ENCODE measurements at regions not wholly inside any gene's neighbourhood (a gene's known extent, or its start where the extent isn't known, plus 50 kb on each side); places are given as distances from the start of the nearest gene placed in this dataset.
"Not testable (repeated sequence)": the region's sequence is repeated elsewhere in the genome, so short reads cannot be mapped to it uniquely, and the experiment has no call there.

GRCh38 chr4:138438608-138439007 is 196.5 kb upstream of the SLC7A11 start:
- DNase-seq (ENCODE audit: low spot score in 2 of 2): no peak
- H3K4me3 ChIP-seq: no peak overlapping the region
- H3K27ac ChIP-seq: no peak overlapping the region
- intact Hi-C loops (cut with DNase I; ENCODE audit: low total_unique reads): no loop called here
- TF ChIP-seq POLR2A (IDR thresholded peaks at IDR 0.05): no peak
- TF ChIP-seq POLR2AphosphoS5 (IDR thresholded peaks at IDR 0.05): no peak
- TF ChIP-seq CTCF (IDR thresholded peaks at IDR 0.05): no peak
- no peaks in the 10 kb centered on the region for H3K4me1 ChIP-seq
- no peaks in the 10 kb centered on the region for H3K36me3 ChIP-seq
- H3K27me3 ChIP-seq: no peaks in the 10 kb centered on the region
- H3K9me3 ChIP-seq: peaks cover 0 to 3% of the 10 kb centered on the region in 2 donors

DNA sequence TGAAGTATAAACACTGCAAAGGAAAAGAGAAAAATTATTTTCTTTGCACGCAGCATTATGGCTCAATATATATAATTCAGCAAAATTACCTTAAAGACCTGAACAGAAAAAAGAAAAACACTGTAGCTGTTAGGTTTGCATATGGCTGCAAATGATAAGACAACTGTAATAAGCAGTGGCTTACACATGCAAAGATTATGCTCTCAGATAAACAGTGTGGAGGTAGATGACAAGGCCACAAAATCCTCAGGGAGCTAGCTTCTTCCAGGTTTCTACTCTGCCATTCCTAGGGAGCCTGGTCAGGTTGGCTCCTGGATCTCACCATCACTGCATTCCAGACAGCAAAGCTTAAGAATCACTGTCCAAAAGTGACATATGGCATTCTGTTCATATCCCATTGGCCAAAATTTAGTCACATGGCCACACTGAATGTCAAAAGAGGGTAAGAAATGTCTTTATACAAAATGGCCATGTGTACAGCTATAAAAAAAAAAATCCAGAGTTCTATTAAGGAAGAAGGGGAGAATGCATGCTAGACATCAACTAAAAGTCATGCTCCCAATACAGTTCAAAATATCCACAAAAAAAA is 195.2 kb upstream of the SLC7A11 start:
- TF ChIP-seq POLR2A (IDR thresholded peaks at IDR 0.05) (no peak), CTCF (IDR thresholded peaks at IDR 0.05) (no peak), POLR2AphosphoS5 (IDR thresholded peaks at IDR 0.05) (no peak)
- H3K4me1 ChIP-seq: no peaks in the 10 kb centered on the region
- DNase-seq (ENCODE audit: low spot score in 2 of 2): no peak
- H3K27me3 ChIP-seq: no peaks in the 10 kb centered on the region
- H3K27ac ChIP-seq: no peak overlapping the region
- H3K36me3 ChIP-seq: no peaks in the 10 kb centered on the region
- intact Hi-C loops (cut with DNase I; ENCODE audit: low total_unique reads): no loop called here
- H3K4me3 ChIP-seq: no peak overlapping the region
- H3K9me3 ChIP-seq: peaks cover 0 to 9% of the 10 kb centered on the region in 2 donors

GRCh38 chr4:138435733-138436132 is 193.6 kb upstream of the SLC7A11 start:
- H3K27me3 ChIP-seq; DNase-seq (ENCODE audit: low spot score in 2 of 2); H3K36me3 ChIP-seq; intact Hi-C loops (cut with DNase I; ENCODE audit: low total_unique reads); H3K4me3 ChIP-seq; H3K27ac ChIP-seq; H3K4me1 ChIP-seq; H3K9me3 ChIP-seq: not testable (repeated sequence)

- intact Hi-C loops (cut with DNase I; ENCODE audit: low total_unique reads); H3K27ac ChIP-seq; H3K9me3 ChIP-seq; DNase-seq (ENCODE audit: low spot score in 2 of 2); H3K27me3 ChIP-seq; H3K4me1 ChIP-seq; H3K4me3 ChIP-seq; H3K36me3 ChIP-seq: not testable (repeated sequence)
Observed at GRCh38 chr4:138435046-138435445, 192.9 kb upstream of the SLC7A11 start.

GRCh38 chr4:138428611-138429010 is 186.5 kb upstream of the SLC7A11 start:
- Histone ChIP-seq H3K27me3 (no peaks in the 10 kb centered on the region), H3K27ac (no peak overlapping the region), H3K9me3 (peaks cover 0 to 6% of the 10 kb centered on the region in 2 donors), H3K4me1 (no peaks in the 10 kb centered on the region), H3K36me3 (no peaks in the 10 kb centered on the region), H3K4me3 (no peak overlapping the region)
- no peak for DNase-seq (ENCODE audit: low spot score in 2 of 2)
- intact Hi-C loops (cut with DNase I; ENCODE audit: low total_unique reads): no loop called here
- TF ChIP-seq POLR2A (IDR thresholded peaks at IDR 0.05): no peak
- no peak for TF ChIP-seq POLR2AphosphoS5 (IDR thresholded peaks at IDR 0.05)
- TF ChIP-seq CTCF (IDR thresholded peaks at IDR 0.05): no peak

DNA sequence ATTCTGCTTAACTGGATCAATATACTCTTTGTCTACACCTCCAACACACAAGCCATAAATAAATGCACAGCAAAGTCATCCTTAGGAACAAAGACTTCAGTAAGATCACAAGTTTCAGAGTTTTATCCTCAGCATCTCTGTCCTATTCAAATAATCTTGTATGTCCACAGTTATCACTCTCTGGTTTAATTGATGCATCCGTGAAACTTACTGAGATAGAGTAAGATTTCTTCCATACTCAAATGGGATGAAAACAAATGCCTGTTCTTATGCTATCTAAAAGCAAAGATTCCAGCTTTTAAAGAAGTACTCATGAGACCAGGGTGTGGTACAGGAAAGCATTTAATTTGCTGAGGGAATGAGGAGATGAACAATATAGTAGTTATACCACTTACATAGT is 184.6 kb upstream of the SLC7A11 start:
- intact Hi-C loops (cut with DNase I; ENCODE audit: low total_unique reads): no loop called here
- no peak overlapping the region for H3K4me3 ChIP-seq
- no peaks in the 10 kb centered on the region for H3K27me3 ChIP-seq
- no peaks in the 10 kb centered on the region for H3K36me3 ChIP-seq
- DNase-seq (ENCODE audit: low spot score in 2 of 2): no peak
- TF ChIP-seq POLR2AphosphoS5 (IDR thresholded peaks at IDR 0.05) (no peak), POLR2A (IDR thresholded peaks at IDR 0.05) (no peak), CTCF (IDR thresholded peaks at IDR 0.05) (no peak)
- H3K9me3 ChIP-seq: no peaks in the 10 kb centered on the region
- no peak overlapping the region for H3K27ac ChIP-seq
- no peaks in the 10 kb centered on the region for H3K4me1 ChIP-seq
